H1 (cell line): ENCODE measurements at regions not wholly inside any gene's neighbourhood (a gene's known extent, or its start where the extent isn't known, plus 50 kb on each side); places are given as distances from the start of the nearest gene placed in this dataset.
A peak's percentile ranks its signal among the peaks of the same experiment; 100 is the strongest.

Experiments
- CTCF ChIA-PET: fragments of 300-600 bp; sonication (Branson Sonifier 250); formaldehyde crosslinking; loops from one replicate; lab custom pipeline; 2021; ENCODE audit not compliant: partially characterized antibody; lab: Charles Lee
- POLR2A ChIA-PET: fragments of 300-600 bp; sonication (Branson Sonifier 250); formaldehyde crosslinking; loops from one replicate; lab custom pipeline; 2021; ENCODE audit warnings: inconsistent platforms; ENCODE audit not compliant: partially characterized antibody; lab: Charles Lee
- DNase-seq, 2 experiments: peaks; one replicate each; pipeline versions ENCODE4 v3.0.0 to v3.0.0-alpha.2; 2010 to 2022; ENCODE audit warnings: low spot score in 2 of 2, low read depth in 1 of 2, mixed read lengths in 1 of 2
- FAIRE-seq: peaks from 2 replicates; lab custom pipeline; 2011; peaks lifted over from hg19 to GRCh38; lab: Jason Lieb, UNC
- H2AFZ ChIP-seq: 2 replicates; pipeline ENCODE4 v1.8.1; 2012; ENCODE audit warnings: low read length, inconsistent platforms
- H2AK5ac ChIP-seq: 2 replicates; pipeline ENCODE4 v1.6.1; 2013; ENCODE audit warnings: low read depth, low read length
- H2BK120ac ChIP-seq: replicated peaks from 2 replicates; pipeline ENCODE3; 2013; ENCODE audit warnings: low read depth, low read length, inconsistent platforms
- H2BK12ac ChIP-seq: 2 replicates; pipeline ENCODE4 v1.6.1; 2013; ENCODE audit warnings: low read depth, low read length
- H2BK15ac ChIP-seq: 2 replicates; pipeline ENCODE4 v1.6.1; 2013; ENCODE audit warnings: low read length
- H2BK20ac ChIP-seq: 2 replicates; pipeline ENCODE4 v1.6.1; 2013; ENCODE audit warnings: low read length
- H2BK5ac ChIP-seq: 2 replicates; pipeline ENCODE4 v1.6.1; 2013; ENCODE audit warnings: low read depth, low read length
- H3K14ac ChIP-seq: 2 replicates; pipeline ENCODE4 v1.6.1; 2013; ENCODE audit warnings: inconsistent platforms; ENCODE audit not compliant: insufficient read length
- H3K18ac ChIP-seq: 2 replicates; pipeline ENCODE4 v1.6.1; 2013; ENCODE audit warnings: low read length; ENCODE audit errors: extremely low read depth
- H3K23ac ChIP-seq: 2 replicates; pipeline ENCODE4 v1.6.1; 2013; ENCODE audit warnings: inconsistent platforms; ENCODE audit not compliant: insufficient read length
- H3K23me2 ChIP-seq: 2 replicates; pipeline ENCODE4 v1.6.1; 2013; ENCODE audit warnings: low read depth, low read length
- H3K27ac ChIP-seq: 2 replicates; pipeline ENCODE4 v1.6.1; 2011; ENCODE audit warnings: low read depth, low read length, inconsistent platforms
- H3K27me3 ChIP-seq, 4 experiments: replicated peaks in 1 of 4; 1 replicate in 1 of 4; 2 replicates in 3 of 4; pipeline versions ENCODE4 v1.6.1 to v1.8.1; 2011 to 2013; ENCODE audit warnings: low read length in 3 of 4, mild to moderate bottlenecking in 3 of 4, inconsistent platforms in 2 of 4, mixed read lengths in 2 of 4, moderate library complexity in 1 of 4; ENCODE audit not compliant: control insufficient read depth in 3 of 4, insufficient read depth in 3 of 4; ENCODE audit errors: extremely low read depth in 1 of 4
- H3K36me3 ChIP-seq, 4 experiments: 2 replicates each; pipeline versions ENCODE4 v1.6.1 to v1.8.1; 2011 to 2013; ENCODE audit warnings: mild to moderate bottlenecking in 4 of 4, low read length in 3 of 4, moderate library complexity in 2 of 4, control low read depth in 1 of 4, inconsistent platforms in 1 of 4; ENCODE audit not compliant: insufficient read depth in 4 of 4, control insufficient read depth in 2 of 4
- H3K4ac ChIP-seq: replicated peaks from 2 replicates; pipeline ENCODE3; 2013; ENCODE audit warnings: low read length, low read depth, mixed read lengths, inconsistent platforms; ENCODE audit not compliant: insufficient read length
- H3K4me1 ChIP-seq, 4 experiments: replicated peaks in 1 of 4; 1 replicate in 1 of 4; 2 replicates in 3 of 4; pipeline versions ENCODE4 v1.6.1 to v1.8.1; 2011 to 2013; ENCODE audit warnings: low read length in 3 of 4, inconsistent platforms in 2 of 4, mixed read lengths in 1 of 4; ENCODE audit not compliant: insufficient read depth in 4 of 4, control insufficient read depth in 3 of 4
- H3K4me2 ChIP-seq, 2 experiments: 2 replicates each; pipeline versions ENCODE4 v1.6.1 to v1.8.1; 2011 to 2013; ENCODE audit warnings: low read depth in 2 of 2, low read length in 2 of 2, control low read depth in 1 of 2, inconsistent platforms in 1 of 2, mild to moderate bottlenecking in 1 of 2; ENCODE audit not compliant: insufficient read depth in 1 of 2
- H3K4me3 ChIP-seq, 4 experiments: fragments of 200-600, 300-600 bp in 1 of 4; sonication (generic), shearing (Covaris generic), sonication (Bioruptor Twin) in 1 of 4; 2 replicates each; pipeline versions ENCODE4 v1.5.1 to v1.8.1; 2011 to 2016; ENCODE audit warnings: low read length in 4 of 4, low read depth in 3 of 4, control low read depth in 2 of 4, inconsistent platforms in 2 of 4, mild to moderate bottlenecking in 2 of 4, mixed read lengths in 1 of 4, moderate library complexity in 1 of 4; ENCODE audit not compliant: insufficient read depth in 2 of 4; ENCODE audit errors: extremely low read depth in 1 of 4
- H3K56ac ChIP-seq: replicated peaks from 2 replicates; pipeline ENCODE3; 2013; ENCODE audit warnings: low read depth, mild to moderate bottlenecking, mixed read lengths, low read length, inconsistent platforms; ENCODE audit not compliant: insufficient read length
- H3K79me1 ChIP-seq: 2 replicates; pipeline ENCODE4 v1.6.1; 2013; ENCODE audit warnings: low read depth, low read length, control low read depth
- H3K79me2 ChIP-seq, 2 experiments: 2 replicates each; pipeline versions ENCODE4 v1.6.1 to v1.8.1; 2012 to 2013; ENCODE audit warnings: low read length in 2 of 2, mild to moderate bottlenecking in 2 of 2, inconsistent platforms in 1 of 2; ENCODE audit not compliant: insufficient read depth in 2 of 2, control insufficient read depth in 1 of 2
- H3K9ac ChIP-seq, 4 experiments: replicated peaks in 1 of 4; 1 replicate in 1 of 4; 2 replicates in 3 of 4; pipeline versions ENCODE4 v1.6.1 to v1.8.1; 2011 to 2013; ENCODE audit warnings: low read depth in 3 of 4, low read length in 3 of 4, control low read depth in 2 of 4, mild to moderate bottlenecking in 2 of 4, moderate library complexity in 2 of 4, inconsistent platforms in 1 of 4; ENCODE audit errors: extremely low read depth in 1 of 4
- H3K9me3 ChIP-seq, 2 experiments: 2 replicates each; pipeline versions ENCODE4 v1.6.1 to v1.8.1; 2012 to 2013; ENCODE audit warnings: mild to moderate bottlenecking in 2 of 2, moderate library complexity in 2 of 2, control low read depth in 1 of 2, inconsistent platforms in 1 of 2, low read depth in 1 of 2, low read length in 1 of 2, mixed read lengths in 1 of 2; ENCODE audit not compliant: insufficient read depth in 2 of 2
- H4K20me1 ChIP-seq, 2 experiments: replicated peaks in 1 of 2; 2 replicates each; pipeline versions ENCODE3 to v1.8.1; 2011 to 2013; ENCODE audit warnings: inconsistent platforms in 2 of 2, low read length in 2 of 2, mild to moderate bottlenecking in 1 of 2; ENCODE audit not compliant: insufficient read depth in 2 of 2, control insufficient read depth in 1 of 2
- H4K5ac ChIP-seq: 2 replicates; pipeline ENCODE4 v1.6.1; 2013; ENCODE audit warnings: low read length, low read depth, mixed read lengths, inconsistent platforms; ENCODE audit not compliant: insufficient read length
- H4K8ac ChIP-seq: 2 replicates; pipeline ENCODE4 v1.8.0; 2013; ENCODE audit warnings: mild to moderate bottlenecking, moderate library complexity, low read length, inconsistent platforms; ENCODE audit not compliant: insufficient read depth; ENCODE audit errors: extremely low read depth
- H4K91ac ChIP-seq: replicated peaks from 2 replicates; pipeline ENCODE3; 2013; ENCODE audit warnings: low read length, mixed read lengths, inconsistent platforms; ENCODE audit not compliant: insufficient read length
- BACH1 ChIP-seq: IDR thresholded peaks from 2 replicates; pipeline ENCODE4 v1.6.1; 2012; ENCODE audit warnings: low read length, improper control_type of control experiment
- CREB1 ChIP-seq: IDR thresholded peaks from 2 replicates; pipeline ENCODE4 v1.6.1; 2012; ENCODE audit warnings: inconsistent platforms
- CTBP2 ChIP-seq: IDR thresholded peaks from 2 replicates; pipeline ENCODE4 v1.7.0; 2011; ENCODE audit warnings: borderline replicate concordance, mild to moderate bottlenecking, moderate library complexity, mixed read lengths, low read length; ENCODE audit not compliant: insufficient read depth, insufficient read length
- CTCF ChIP-seq, 3 experiments: IDR thresholded peaks; 1 replicate in 2 of 3; 2 replicates in 1 of 3; pipeline versions ENCODE4 v1.5.1 to v1.6.1; 2011; ENCODE audit warnings: low read length in 3 of 3, mild to moderate bottlenecking in 3 of 3, inconsistent platforms in 2 of 3, low read depth in 1 of 3, moderate library complexity in 1 of 3; ENCODE audit not compliant: insufficient read depth in 1 of 3; ENCODE audit errors: control extremely low read depth in 1 of 3
- HDAC6 ChIP-seq: IDR thresholded peaks from one replicate; pipeline ENCODE4 v1.7.1; 2012; ENCODE audit warnings: low read depth, mild to moderate bottlenecking, inconsistent platforms, low read length, moderate library complexity
- KDM4A ChIP-seq: IDR thresholded peaks from one replicate; pipeline ENCODE4 v1.7.1; 2012; ENCODE audit warnings: low read depth, mild to moderate bottlenecking, moderate library complexity, low read length, inconsistent platforms; ENCODE audit not compliant: severe bottlenecking
- MAFK ChIP-seq: IDR thresholded peaks from 2 replicates; pipeline ENCODE4 v1.6.1; 2012; ENCODE audit warnings: low read depth, mild to moderate bottlenecking, improper control_type of control experiment, low read length
- SIX5 ChIP-seq: IDR thresholded peaks from 2 replicates; pipeline ENCODE4 v1.6.1; 2011; ENCODE audit warnings: mild to moderate bottlenecking, low read depth, low read length
- SP1 ChIP-seq: IDR thresholded peaks from 2 replicates; pipeline ENCODE4 v1.6.1; 2011; ENCODE audit warnings: low read depth, low read length
- TAF1 ChIP-seq: IDR thresholded peaks from 2 replicates; pipeline ENCODE4 v1.6.1; 2011; ENCODE audit warnings: mild to moderate bottlenecking, low read depth, low read length
- WGBS, 2 experiments: shearing (Covaris generic) in 1 of 2; methylation state at CpG; one replicate each; pipeline versions ENCODE4 v1.1.6 to v1.1.7; 2013 to 2015; ENCODE audit warnings: low lambda C conversion rate in 2 of 2, mixed read lengths in 2 of 2, inconsistent platforms in 1 of 2, low coverage in 1 of 2, missing lambda C conversion rate in 1 of 2; ENCODE audit not compliant: insufficient replicate concordance in 2 of 2, insufficient coverage in 1 of 2, insufficient read length in 1 of 2; ENCODE audit errors: extremely low coverage in 1 of 2, missing lambda C conversion rate in 1 of 2; 5-methylcytosine and 5-hydroxymethylcytosine counted together

GRCh38 chr1:34656299-34656698 lies 98.5 kb upstream of the GJB5 start:
- FAIRE-seq, result no peak

More at GRCh38 chr1:34656299-34656698, 98.5 kb upstream of the GJB5 start:
- TF ChIP-seq KDM4A (no peak), CREB1 (no peak), BACH1 (no peak), SIX5 (no peak), SP1 (no peak), MAFK (no peak), TAF1 (no peak), CTBP2 (no peak), HDAC6 (no peak), CTCF (IDR thresholded peaks at IDR 0.05; ENCODE audit: control extremely low read depth in 1 of 3, insufficient read depth in 1 of 3, low read depth in 1 of 3, low read length in 3 of 3) (no peak)
- DNase-seq, result no peak
- POLR2A ChIA-PET, result no interaction called here
- Histone ChIP-seq H4K91ac (no peak overlapping the region), H2BK15ac (no peak overlapping the region), H3K79me2 (no peaks in the 10 kb centered on the region), H3K9me3 (no peaks in the 10 kb centered on the region), H3K36me3 (no peaks in the 10 kb centered on the region), H2AK5ac (0 out of 2 replicates have a peak overlapping the region, but pooled peaks have one; percentile 68), H4K5ac (no peak overlapping the region), H3K4me1 (peaks cover 6 to 28% (median 20%) of the 10 kb centered on the region in 4 experiments), H3K27ac (no peak overlapping the region), H4K20me1 (no peaks in the 10 kb centered on the region), H3K56ac (no peak overlapping the region), H3K23ac (no peak overlapping the region), H3K18ac (no peak overlapping the region; the same call in 1 of the 2 replicates), H2AFZ (no peak overlapping the region), H2BK5ac (no peak overlapping the region), H2BK20ac (no peak overlapping the region), H3K27me3 (no peaks in the 10 kb centered on the region), H3K79me1 (no peaks in the 10 kb centered on the region), H4K8ac (no peak overlapping the region), H3K4me2 (peak overlapping the region; percentile 40 to 56; a peak in 2 of 4 replicates), H3K4ac (peak overlapping the region; percentile 57), H3K23me2 (no peaks in the 10 kb centered on the region), H2BK120ac (no peak overlapping the region), H3K4me3 (no peak overlapping the region), H3K9ac (no peak overlapping the region), H3K14ac (no peak overlapping the region), H2BK12ac (no peak overlapping the region)
- 85% methylated on average over 3 of the region's 3 CpGs; no CpG with 5 or more reads in 1 of the 2 experiments for whole genome bisulfite sequencing, 2 experiments
- CTCF ChIA-PET, result no interaction called here
